DOHH2 (cell line): ENCODE measurements at regions not wholly inside any gene's neighbourhood (a gene's known extent, or its start where the extent isn't known, plus 50 kb on each side); places are given as distances from the start of the nearest gene placed in this dataset.

Source experiments
- CTCF ChIP-seq: fragments of 200-600 bp; sonication (generic); IDR thresholded peaks from one replicate; pipeline ENCODE4 v1.5.1; 2014; ENCODE audit warnings: antibody characterized with exemption, mild to moderate bottlenecking, low read depth, low read length; ENCODE audit not compliant: poor library complexity, severe bottlenecking
- EZH2phosphoT487 ChIP-seq: fragments of 200-600 bp; sonication (generic); IDR thresholded peaks from 2 replicates; pipeline ENCODE4 v1.6.1; 2017; ENCODE audit warnings: borderline replicate concordance, mild to moderate bottlenecking, antibody characterized with exemption, low read length, moderate library complexity, mixed read lengths

DNA sequence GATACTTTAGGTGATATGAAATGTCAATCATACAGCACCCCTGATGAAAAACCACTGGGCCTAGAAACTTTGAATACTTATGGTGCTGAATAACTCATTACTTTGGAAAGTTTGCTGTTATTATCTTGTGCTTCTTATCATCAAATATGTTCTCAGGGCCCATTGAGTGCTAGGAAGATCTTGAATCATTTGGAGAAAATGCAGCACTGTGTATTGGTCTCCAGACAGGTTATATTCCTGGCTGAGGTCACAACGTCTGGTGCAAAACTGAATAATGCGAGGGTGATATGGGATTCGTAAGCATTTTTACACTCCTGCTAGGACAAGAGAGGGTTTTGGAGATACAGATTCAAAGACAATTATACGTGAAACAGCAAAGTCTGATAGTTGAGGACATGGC lies 249.4 kb upstream of the TNC start:
- TF ChIP-seq CTCF (no peak), EZH2phosphoT487 (no peak)
